ENCODE measurements at regions not wholly inside any gene's neighbourhood (a gene's known extent, or its start where the extent isn't known, plus 50 kb on each side); places are given as distances from the start of the nearest gene placed in this dataset.

DNA sequence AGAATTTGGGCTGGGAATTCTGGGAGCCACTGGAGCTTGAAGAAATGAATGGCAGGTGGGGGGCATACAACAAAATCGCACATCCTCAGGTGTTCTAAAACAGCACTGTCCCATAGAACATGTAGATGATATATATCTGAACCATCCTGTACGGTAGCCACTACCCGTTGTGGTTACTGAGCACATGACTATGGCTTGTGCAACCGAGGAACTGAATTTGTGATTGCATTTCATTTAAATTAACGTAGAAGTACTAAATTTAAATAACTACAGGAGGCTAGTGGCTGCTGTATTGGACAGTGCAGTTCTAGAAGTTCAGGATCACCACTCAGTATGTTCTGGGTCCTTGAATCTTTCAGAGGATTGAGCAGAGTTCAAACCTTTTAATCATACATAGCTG is 172.4 kb downstream of the PHETA1 start:
- no peak for DNase-seq (ENCODE audit: low read depth)

DNA sequence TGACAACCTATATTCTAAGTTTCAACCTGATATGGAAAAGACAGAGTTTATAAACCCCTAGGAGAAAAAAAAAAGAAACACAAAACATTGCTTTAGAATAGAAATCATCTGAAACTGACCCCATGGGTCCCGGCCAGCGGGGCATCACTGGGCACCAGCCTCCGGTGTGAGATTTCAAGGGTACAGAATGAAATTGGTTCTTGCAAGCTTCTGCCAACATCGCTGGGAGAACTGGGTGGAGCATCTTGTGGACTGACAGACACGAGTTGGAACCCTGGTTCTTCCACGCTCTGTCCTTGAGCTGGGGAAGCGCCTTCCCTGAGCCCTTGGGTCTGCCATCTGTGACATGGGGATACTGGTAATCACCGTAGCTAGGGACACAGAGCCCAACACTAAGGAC is 173.6 kb downstream of the PHETA1 start:
- DNase-seq (ENCODE audit: low read depth) = no peak

DNA sequence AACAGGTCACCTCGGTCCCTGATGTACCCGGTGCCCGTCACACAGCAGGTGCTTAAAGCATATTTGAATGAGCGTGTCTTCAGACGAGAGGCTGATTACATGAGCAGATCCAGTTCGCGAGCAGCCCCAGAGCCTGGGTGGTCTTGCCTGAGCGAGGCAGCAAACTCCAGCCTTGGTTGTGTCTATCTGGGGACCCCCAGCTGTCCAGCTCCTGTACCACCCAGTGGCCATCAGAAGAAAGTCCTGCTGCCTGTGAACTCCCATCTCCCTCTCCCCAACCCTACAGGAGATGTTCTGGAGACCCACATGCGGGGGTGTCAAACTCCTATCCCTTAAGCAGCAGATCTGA is 174.2 kb downstream of the PHETA1 start:
- no peak for DNase-seq (ENCODE audit: low read depth)

DNA sequence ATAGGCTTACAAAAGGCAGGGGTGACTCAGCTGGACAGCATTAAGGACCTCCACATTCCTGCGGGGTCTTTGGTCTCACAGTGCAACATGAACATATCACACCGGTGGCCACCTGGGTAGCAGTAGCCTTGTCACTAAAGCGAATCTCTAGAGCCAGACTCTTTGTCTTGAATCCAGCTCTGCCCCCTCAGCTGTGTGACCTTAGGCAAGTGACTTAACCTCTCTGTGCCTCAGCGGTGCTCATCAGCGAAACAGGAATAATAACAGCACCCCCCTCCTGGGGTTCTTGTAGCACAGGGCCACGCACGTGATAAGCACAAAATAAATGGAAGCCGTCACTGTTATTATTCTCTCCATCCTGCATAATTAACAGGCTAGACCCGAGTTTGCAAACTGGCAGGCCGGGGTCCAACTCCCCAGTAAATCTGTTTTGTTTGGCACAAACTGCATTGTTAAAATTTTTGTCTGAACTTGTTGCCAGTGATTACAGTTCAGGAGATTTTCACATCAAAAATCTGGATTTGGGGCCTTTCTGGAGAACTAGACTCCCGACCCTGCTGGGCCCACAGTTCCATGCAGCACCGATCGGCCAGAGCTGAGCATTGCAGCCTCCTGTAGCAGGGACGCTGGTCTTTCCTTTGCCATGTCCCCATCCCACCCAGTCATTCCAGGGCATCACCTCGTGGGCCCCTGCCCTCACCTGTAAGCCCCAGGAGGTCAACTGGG is 174.8 kb downstream of the PHETA1 start:
- DNase-seq (ENCODE audit: low read depth) = no peak

DNA sequence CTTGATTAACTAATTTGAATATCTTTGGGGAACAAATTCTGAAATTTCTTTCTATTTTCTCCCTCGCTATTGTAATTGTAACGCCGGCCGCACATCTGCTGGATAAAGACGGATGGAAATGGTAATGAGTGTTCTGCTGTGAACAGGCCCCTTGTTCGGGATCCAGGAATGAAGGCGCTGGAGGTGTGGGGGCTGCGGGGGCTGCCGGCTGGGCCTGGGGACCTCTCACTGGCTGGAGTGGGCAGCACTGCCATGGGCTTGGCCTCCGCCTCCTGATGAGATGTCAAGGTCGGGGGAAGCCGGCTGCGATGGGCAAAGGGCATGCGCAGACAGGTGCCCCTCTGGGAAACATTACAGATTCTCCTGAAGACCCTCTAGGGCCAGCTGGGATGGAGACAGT is 175.4 kb downstream of the PHETA1 start:
- DNase-seq (ENCODE audit: low read depth) = no peak

DNA sequence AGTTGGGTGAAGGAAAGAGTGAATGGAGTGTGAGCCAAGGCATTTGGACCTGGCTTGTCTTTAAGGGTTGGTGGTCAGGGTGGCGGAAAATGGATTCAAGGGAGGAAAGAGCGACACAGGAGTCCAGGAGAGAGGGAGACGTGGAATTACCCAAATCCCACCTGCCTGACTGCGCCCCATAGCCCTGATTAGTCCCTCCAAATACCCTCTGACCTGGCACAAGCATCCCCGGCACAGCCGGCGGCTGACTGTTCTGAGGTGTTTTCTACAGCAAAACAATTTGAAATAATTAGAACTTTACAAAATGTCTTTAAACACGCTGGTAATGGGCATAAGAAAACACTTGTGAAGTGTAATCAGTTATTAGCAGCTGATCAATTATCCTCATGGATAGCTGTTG is 175.8 kb downstream of the PHETA1 start:
- no peak for DNase-seq (ENCODE audit: low read depth)

DNA sequence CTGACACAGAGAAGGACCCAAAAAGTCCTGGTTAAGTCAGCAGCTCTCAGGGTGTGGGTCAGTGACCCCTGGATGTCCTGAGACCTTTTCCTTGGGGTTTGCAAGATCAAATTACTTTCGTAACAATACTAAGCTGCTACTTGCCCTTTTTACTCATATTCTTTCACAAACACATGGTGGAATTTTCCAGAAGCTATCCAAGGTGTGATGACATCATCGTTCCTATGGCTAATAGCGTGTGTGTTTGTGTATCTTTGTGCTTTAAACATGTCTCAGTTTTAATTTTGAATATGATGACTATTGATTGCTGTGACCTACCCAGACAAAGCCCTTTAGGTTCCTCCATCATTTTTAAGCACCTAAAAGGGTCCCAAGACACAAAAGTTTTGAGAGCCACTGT is 176.2 kb downstream of the PHETA1 start:
- DNase-seq (ENCODE audit: low read depth) = no peak

DNA sequence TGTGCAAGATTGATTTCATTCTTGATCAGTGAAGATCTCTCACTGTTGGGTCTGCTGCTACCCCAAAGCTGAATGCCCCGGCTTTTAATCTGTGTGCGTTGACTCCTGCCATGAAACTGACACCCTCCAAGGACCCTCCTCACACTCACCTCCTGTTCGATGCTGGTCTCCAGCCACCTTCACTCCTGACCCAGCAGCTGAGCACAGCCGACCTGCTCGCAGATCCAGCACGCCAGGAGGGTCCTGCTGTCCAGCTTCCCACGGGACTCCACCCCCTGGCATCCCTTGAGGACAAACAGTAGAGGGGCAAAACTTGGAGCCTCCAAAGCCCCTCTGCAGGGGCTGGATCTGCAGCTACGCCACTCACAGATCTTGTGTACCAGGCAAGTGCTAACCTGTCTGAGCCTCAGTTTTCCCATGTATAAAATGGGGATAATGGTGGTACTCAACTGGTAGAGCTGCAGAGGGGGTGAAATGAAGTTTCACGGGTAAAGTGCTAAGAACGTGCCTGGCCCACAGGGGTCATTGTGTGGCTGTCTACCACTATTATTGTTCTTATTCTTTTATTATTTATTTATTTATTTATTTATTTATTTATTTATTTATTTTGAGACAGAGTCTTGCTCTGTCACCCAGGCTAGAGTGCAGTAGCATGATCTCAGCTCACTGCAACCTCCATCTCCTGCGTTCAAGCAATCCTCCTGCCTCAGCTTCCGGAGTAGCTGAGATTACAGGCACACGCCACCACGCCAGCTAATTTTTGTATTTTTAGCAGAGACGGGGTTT is 178.0 kb downstream of the PHETA1 start:
- no peak for DNase-seq (ENCODE audit: low read depth)

DNA sequence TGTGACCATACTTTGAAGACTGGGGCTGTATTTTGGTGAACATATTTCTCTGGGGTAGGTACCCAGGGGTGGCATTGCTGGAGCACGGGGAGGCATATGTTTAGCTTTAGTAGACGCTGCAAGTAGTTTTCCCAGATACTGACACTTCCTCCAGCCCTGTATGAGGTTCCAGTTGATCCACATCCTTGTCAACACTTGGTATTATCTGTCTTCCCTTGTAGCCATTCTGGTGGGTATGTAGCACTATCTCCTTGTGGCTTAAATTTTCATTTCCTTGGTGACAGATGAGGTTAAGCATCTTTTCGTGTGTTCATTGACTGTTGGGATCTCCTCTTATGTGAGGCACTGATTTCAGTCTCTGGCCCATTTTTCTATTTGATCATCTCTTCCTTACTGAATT is 179.1 kb downstream of the PHETA1 start:
- DNase-seq (ENCODE audit: low read depth) = no peak

DNA sequence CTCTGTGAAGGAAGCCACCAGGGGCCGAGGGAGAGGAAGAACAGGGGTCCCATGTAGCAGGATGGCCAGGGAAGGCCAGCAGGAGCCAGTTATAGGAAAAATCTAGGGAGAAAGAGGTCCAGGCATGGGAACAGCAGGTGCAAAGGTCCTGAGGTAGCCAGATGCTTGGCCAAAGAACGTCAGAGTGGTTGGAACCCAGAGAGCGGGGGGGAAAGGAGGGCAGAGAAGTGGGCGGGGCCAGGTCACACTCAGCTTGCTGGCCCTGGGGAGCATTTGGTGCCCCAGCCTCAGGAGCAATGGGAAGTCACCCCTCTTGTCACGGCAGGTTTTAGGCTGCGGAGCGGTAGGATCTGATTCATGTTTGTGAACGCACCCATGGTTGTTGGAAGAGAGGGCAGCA is 180.5 kb downstream of the PHETA1 start:
- no peak for DNase-seq (ENCODE audit: low read depth)

DNA sequence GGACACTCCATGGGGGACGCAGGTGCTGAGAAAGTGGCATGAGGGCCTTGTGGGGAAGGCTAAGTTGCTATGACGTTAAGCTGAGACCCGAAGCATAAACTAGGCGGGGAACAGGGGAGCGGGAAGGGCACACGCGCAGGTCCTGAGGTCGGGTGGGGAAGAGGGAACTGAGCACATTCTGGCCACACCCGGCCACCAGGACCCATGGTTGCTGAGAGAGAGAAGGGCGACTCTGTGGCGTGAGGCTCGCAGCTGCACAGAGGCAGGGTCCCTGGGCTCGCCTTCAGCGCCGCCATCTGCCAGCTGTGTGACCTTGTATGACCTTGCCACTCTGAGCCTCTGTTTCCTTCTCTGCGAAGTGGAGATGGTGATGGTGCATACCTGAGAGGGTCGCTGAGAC is 182.5 kb downstream of the PHETA1 start:
- no peak for DNase-seq (ENCODE audit: low read depth)

DNA sequence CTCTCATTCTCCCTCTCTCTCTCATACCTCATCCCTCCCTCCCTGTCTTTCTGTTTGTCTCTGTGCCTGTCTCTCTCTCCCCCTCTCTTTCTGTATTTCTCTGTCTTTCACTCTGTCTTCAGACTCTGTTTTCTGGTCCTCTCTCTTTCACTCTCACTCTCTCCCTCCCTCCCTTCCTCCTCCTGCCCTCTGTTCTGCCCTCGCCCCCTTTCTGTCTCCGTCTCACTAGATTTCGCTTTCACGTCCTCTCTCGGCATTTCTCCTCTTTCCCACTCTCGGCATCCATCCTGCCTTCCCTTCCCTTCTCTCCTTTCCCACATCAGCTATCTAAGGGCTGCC is 183.0 kb downstream of the PHETA1 start:
- DNase-seq (ENCODE audit: low read depth) = no peak

DNA sequence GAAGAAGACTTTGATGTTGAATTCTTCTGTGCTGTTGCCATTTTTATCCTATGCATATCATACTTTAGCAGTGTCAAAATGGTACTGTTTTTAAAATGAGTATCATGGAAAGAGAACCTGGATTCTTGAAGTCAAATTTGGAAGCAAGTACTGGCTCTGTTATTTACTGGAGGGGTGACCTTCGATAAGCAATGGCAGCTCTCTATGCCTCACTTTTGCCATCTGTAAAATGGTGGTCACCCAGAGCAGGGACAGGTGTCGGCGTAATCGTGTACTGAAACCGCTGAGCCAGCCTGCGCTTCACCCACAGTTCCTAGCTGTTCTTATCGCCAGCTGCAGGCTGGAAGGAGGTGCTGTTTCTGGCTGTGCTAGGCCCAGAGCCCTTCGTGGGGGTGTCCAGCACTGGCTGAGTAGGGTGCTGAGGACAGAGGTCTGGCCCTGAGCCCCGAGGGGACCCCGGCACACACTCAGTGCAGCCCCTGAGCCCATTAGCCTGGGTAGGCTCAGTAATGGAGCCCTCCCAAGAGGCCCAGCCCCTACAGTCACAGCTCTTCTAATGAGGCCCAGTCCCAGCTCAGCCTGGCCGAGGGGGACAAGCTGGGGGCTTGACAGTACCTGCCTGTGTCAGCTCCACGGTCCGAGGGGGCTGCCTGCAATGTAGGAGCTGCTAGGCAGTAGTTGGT is 183.5 kb downstream of the PHETA1 start:
- DNase-seq (ENCODE audit: low read depth) = no peak

DNA sequence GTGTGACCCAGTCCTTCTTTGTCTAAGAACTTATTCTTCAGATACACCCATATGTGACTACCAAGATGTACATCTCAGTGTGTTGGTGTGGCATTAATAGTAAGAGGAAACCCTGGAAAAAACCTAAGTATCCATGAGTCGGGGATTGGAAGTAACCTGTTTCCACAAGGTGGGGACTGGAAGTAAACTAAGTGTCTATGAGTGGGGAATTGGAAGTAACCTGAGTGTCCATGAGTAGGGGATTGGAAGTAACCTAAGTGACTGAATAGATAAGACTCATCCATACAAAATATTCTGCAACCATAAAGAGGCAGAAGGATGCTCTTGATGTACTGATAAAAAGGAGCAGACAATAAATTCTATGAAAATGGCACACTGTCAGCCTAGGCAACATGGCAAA is 184.7 kb downstream of the PHETA1 start:
- no peak for DNase-seq (ENCODE audit: low read depth)

DNA sequence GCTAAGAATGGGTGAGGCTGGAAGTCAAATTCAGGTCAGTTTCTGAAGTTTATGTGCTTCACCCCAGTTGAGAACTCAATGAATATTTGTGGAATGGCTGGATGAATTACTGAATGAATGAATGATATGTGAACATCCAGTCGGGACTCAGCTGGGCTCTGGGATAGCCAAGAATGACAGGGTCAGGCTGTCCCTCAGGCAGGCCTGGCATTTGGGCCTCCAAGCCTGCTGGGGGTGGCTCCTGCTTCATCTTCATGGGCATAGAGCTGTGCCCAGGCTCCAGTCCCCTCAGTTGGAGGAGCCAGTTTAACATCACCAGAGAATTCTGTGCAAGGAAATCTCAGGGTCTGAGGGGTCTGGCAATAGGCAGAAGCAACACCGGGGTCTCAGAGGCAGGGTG is 185.8 kb downstream of the PHETA1 start:
- DNase-seq (ENCODE audit: low read depth) = no peak

DNA sequence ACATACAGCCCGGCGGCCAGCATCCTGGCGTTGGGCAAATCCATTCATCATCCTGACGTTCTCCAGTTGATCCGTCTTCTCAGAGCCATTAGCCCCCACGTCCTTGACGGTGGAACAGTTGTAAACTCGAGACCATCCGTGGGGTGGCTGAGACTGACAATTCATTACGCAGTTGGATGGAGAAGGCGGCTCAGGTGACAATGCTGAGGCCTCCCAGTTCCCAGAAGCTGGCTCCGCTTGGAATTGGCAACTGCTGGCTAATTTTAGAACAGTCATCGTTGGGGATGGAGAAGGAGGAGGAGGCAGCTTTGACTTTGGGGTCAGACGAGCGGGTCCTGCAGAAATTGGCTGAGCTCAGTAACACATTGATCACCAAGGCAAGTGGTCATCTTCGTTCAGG is 186.5 kb downstream of the PHETA1 start:
- no peak for DNase-seq (ENCODE audit: low read depth)

DNA sequence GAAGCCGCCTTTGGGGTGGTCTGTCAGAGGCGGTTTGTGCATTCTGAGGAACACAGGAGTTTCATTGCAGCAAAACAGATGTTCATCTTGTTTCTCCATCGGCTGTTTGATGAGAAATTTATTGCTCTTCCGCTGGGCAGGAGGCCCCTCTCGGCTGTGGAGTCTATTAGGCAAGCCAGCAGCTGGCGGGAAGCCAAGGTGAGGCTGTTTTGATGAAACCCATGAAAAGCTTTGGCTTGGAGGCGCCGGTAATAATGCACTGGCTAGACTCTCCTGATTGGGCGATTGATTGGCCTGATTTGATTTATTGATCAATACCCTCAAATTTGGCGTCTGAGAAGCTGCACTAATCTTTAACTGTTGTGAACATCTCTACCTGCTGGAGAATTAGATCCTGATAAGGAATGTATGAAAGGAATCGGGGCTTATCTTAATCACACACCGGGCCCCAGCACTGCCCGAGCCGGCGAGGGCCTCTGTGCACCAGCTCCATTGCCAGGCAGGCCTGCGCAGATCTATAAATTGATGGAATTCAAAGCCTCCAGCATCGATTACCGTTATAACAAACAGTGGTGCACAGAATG is 187.7 kb downstream of the PHETA1 start:
- no peak for DNase-seq (ENCODE audit: low read depth)

DNA sequence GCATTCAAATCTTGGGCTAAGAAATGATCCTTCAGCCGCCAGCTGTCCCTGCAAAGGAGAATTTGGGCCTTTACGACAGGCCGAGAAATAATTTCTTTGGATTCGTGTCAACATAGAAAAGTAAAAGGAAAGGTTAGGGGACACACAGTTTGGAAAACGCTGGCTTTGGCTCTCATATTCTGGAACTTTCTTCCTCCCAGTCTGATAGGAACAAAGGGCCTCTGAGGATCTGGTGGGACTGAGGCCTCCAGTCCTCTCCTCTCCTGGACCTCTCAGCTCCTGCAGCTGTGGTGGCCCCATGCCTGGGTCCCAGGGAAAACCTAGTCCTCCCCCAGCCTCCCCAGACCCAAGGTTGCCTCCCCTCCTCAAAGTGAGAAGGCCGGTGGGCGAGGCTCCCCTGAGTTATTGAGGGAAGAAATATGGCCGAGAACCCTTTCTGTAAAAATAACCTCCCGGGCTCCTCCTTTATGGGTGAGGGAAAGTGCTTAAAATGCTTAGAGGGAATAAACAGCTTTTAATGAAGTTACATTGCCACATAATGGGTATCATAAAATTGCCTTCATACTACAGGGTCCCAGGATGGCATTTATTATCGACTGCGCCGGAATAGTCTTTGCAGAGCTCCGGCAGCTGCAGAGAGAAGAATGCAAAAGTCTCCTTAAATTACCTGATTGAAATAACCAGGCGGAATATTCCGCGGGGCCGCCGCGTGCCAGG is 188.3 kb downstream of the PHETA1 start:
- DNase-seq (ENCODE audit: low read depth) = no peak

DNA sequence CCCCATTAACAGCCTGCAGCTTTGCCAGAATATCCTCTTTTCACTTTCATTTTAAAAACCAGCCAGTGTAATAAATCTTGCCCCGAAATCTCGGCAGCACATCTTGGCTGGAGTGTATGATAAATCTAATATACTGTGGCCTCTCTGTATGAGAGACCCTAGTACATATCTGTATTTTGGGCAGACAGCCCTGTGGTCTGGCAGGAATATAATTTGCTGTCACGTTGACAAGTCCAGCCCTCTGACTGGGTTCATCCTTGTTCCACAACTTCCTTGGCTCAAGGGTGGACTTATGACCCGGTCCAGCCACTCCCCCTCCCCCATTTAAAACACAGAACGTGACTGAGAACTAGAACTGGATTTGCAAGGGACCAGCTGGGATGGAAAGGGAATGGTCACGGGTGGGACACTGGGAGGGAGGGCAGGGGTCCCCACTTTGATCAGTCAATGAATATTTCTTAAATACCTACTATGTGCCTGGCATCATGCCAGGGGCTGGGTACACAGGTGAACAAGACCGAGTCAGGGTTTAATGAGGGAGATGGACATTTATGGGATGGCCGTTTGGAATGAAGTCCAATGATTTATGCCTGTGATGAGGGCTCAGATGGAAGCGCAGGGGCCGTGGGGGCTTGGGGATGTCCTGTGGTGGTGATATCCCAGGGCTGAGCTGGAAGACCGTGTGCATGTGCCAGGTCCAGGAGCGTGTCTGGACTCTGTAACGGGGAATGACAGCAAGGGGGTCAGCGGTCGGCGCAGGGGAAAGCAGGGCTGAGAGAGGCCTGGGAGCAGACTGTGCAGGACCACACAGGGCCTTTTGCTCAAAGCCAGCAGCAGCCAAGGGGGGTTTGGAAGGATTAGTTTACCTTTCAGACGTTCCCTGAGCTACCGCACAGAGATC is 190.5 kb downstream of the PHETA1 start:
- peak; percentile 60 for DNase-seq (ENCODE audit: low read depth)

DNA sequence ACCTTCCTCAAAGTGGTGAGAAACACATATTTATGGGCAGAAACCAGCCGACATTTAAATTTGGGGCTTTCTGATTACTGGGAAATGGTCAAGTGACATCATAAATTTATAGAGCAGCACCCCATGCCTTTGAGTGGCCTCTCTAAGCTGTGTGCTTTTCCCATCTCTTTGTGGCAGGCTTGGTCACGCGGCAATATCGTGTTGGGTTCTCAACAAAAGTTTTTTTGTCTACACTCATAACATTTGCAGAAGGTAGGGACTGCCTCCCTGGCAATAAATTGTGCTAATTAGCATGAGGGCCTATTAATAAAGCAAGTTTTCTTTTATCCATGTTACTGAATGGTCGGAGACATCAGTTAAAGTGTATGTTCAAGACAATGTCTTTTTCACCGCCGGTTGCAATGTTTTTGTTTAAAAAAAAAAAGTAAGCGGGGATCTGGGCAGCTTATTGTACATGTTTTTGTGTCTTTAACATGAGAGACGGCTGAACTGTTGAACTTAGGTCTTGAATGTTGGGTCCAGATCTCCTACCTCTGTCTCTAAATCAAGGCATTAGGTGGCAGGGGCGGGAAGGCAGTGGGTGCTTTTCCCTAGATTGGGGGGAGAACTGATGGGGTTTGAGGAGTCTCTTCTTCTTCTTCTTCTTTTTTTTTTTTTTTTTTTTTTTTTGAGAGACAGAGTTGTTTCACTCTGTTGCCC is 193.3 kb downstream of the PHETA1 start:
- DNase-seq (ENCODE audit: low read depth) = no peak

DNA sequence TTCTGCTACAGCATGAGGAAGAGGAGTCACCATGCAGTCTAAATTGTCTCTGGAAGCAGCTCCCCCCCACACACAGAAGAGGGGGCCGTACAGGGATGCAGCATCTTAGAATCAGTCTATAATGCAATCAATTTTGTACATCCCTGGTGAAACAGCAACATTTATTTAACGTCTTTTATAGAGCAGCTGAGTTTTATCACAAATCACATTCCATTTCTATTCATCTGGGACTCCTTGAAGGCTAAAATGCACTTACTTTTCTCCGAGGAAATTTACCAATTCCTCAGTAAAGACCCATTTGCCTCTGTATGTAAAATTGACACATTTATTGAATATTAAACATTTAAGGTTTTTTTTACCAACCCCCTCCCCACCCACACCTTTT is 193.9 kb downstream of the PHETA1 start:
- DNase-seq (ENCODE audit: low read depth) = no peak
